ENCODE measurements at regions not wholly inside any gene's neighbourhood (a gene's known extent, or its start where the extent isn't known, plus 50 kb on each side); places are given as distances from the start of the nearest gene placed in this dataset.

DNA sequence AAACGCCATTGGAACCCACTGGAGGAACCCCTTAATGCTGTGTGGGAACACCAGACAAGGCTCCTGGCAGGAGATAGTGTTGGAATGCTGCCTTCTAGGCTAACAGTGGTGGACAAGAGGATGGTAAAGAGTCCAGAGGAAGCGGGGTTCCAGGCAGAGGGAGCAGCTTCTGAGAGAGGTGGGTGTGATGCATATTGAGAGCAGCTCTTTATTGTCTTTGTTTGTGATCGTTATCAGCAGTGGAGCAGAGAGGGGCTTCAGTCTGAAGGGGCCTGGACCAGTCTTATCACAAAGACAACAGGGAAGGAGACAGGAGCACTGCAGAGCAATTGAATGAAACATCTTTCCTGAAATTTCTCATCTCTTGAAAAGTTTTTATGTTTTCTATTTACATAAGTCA is 106.8 kb upstream of the PLET1 start:
- TF ChIP-seq ELK4 (CRISPR knock-in tag; IDR thresholded peaks at IDR 0.05; ENCODE audit: borderline replicate concordance), result no peak
- no peak for TF ChIP-seq POLR2A (IDR thresholded peaks at IDR 0.05; ENCODE audit: insufficient read depth in 1 of 2, low read depth in 2 of 2, low read length in 2 of 2)
- TF ChIP-seq ELF3 (CRISPR knock-in tag; IDR thresholded peaks at IDR 0.05), result no peak

All from HepG2 (cell line).